GM19025 (cell line): ENCODE measurements at regions not wholly inside any gene's neighbourhood (a gene's known extent, or its start where the extent isn't known, plus 50 kb on each side); places are given as distances from the start of the nearest gene placed in this dataset.

ENCODE experiments used
- ATAC-seq: cut with Tn5 transposase; IDR thresholded peaks from one replicate; pipeline ENCODE4 v1.9.1; 2021; ENCODE audit warnings: mild to moderate bottlenecking, low read depth, moderate library complexity; ENCODE audit not compliant: unreplicated experiment

DNA sequence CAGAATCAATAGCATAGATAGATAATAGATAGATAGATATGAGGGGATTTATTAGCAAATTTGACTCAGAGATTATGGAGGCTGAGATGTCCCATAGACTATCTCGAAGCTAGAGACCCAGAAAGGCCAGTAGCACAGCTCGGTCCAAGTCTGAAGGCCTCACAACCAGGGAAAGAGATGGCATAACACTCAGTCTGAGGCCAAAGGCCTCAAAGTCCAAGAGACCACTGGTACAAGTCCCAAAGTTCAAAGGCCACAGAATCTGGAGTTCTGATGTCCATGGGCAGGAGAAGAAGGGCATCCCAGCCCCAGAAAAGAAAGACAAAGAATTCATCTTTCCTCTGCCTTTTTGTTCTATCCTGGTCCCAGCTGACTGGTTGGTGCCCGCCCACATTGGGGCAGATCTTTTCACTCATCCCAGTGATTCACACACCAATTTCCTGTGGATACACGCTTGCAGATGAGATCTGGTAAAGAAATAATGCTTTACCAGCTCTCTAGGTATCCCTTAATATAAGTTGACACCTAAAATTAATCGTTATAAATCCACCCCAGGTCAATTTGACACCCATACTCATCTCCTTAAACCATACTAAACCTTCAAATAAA lies 127.8 kb upstream of the FBN2 start:
- no peak for ATAC-seq

DNA sequence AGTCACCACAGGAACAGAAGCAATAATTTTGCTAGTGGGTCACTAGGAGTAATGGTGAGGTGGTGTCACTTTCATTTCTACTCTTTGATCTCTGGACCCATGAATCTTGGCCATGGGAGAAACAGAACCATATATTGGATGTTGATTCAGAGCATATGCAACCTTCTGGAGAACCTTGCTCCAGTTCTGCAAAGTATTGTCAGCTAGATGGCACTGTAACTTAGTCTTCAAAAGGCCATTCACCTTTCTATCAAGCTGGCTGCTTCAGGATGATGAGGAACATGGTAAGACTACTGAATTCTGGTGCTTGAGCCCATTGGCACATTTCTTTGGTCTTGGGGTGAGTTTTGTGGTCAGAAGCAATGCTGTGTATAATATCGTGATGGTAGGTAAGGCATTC lies 129.1 kb upstream of the FBN2 start:
- no peak for ATAC-seq

DNA sequence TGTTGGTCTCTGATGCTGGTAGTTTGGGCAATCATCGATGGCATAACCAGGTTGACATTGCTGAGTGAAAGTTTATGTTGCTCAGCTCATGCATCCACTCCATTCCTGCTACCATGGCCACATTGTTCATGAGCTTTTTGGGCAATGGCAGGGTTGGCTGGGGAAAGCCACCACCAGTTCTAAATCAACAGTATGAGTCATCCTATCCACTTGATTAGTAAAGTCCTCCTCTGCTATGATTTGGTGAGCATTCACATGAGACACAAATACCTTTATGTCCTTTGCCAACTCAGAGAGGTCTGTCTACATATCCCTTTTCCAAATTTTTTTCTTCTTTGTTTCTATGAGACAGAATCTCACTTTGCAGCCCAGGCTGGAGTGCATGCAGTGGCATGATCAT lies 129.7 kb upstream of the FBN2 start:
- no peak for ATAC-seq

DNA sequence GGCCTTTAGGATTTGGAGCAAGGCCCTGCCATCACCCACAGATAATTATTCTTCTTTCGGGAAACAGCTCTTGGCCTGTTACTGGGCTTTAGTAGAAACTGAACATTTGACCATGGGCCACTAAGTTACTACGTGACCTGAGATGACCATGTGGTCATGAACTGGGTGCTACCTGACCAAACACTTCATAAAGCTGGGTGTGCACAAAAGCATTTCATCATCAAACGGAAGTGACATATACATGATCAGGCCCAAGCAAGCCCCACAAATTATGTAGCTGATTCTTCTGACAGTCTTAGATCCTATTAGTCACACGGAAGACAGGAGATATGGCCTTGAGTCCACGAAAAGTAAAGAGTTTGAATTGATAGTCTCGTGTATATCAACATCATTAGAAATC lies 130.9 kb upstream of the FBN2 start:
- ATAC-seq = no peak

DNA sequence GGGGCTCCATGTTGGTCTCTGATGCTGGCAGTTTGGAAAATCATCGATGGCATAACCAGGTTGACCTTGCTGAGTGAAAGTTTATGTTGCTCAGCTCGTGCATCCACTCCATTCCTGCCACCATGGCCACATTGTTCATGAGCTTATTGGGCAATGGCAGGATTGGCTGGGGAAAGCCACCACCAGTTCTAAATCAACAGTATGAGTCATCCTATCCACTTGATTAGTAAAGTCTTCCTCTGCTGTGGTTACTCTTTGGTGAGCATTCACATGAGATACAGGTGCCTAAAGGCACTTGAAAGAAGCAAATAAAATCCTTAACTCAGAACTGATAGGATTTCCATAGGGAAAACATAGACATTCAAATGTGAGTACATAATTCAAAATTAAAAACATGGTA lies 131.8 kb upstream of the FBN2 start:
- ATAC-seq = no peak

DNA sequence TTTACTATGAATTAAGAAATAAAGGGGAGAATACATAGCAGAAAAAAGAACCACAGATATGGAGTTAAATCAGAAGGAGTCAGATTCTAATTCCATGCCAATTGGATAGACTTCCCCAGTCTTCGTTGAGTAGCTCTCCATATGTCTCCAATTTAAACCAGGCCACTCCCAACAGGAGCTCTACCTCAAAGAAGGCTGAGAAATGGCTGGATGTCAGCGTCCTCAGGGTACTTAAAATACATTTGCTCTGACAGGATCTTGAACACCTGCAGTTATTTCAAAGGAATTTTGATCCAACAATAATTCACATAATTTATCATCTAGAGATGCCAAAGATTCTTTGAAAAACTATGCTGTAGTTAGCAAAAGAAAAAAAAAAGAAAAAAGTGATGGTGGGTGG lies 133.9 kb upstream of the FBN2 start:
- ATAC-seq = no peak

DNA sequence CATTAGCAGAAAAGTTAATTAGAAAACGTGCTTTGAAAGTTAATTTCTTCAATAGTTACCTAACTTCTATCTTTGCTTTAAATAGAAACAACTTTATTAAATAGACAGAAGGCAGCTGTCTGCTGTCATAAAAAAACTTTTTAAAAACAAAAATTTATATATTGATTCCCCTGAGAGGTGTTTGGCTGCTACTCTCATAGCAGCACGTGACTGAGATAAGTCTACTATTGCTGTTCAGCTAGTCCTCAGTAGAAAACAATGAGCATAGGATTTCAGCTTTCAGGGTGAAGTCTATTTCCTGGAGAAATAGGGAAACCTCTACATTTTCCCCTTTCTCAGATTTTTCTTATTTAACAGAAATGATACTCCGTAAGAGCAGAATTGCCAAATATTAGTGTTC lies 135.0 kb upstream of the FBN2 start:
- ATAC-seq = no peak

DNA sequence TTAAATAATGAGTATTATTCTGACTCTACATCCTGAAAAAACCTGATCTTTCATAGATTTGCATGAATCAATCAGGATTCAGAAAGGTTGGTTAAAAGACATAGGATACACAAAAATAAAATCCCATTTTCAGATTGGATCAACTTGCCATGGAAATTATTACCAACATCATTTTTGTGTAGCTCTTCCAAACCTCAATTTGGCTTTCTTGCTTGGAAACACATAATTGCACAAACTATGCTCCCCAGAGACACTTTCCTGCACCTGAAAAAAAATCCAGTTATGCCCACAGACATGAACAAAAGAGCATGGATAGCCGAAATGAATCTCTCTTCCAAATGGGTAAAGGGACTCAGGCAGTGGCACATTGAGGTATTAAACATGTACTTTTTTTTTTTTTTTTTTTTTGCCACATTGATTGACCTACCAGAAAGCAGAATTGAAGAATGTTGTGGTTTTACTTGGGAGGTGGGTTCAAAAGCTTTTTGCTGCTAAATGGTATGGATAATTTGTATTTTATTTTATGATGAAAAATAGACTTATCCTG lies 135.4 kb upstream of the FBN2 start:
- ATAC-seq = no peak

DNA sequence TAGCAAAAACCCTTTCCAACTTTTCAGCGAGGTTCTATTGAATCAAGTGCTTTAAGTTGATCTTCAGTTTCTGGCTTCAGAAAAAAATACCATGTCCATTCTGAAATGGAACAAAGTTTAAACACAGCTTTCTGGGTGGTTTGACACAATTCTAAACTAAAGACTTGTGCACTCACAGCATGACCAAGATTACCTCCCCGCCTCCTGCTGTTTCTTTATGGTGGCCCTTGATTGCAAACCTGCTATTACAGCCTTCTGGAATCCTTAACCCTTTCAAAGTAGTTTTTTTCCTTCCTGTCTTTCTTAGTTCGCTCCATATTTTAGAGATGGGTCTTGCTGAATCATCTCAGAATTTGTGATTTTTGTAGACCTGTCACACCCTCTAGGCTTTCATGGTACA lies 135.9 kb upstream of the FBN2 start:
- ATAC-seq = no peak

DNA sequence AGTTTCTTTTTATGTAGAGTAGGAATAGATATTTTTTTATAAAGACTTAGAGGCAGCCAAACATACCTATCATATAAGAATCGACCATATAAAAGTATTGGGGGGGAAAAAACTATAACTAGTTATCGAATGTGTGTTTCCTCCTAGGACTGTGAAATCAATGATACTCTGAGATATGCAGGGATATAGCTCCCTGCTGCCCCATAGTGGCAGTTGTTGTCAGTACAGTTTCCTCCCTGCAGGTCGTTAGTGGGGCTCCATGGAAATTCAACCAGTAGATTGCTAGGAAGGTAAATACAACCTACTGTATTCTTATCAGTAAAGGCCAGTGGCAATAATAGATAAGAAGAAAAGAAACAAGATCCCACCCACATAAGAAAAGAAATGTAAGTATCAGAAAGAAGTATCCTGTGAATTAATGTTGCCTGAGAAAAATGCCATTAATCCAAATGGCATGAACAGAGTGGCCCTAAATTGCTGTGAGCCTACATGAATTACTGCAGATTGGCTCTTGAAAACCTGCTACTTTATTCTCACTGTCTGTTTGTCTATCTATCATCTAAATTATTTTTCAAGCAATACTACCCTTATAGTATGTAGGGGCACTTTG lies 136.9 kb upstream of the FBN2 start:
- peak; percentile 66 for ATAC-seq

DNA sequence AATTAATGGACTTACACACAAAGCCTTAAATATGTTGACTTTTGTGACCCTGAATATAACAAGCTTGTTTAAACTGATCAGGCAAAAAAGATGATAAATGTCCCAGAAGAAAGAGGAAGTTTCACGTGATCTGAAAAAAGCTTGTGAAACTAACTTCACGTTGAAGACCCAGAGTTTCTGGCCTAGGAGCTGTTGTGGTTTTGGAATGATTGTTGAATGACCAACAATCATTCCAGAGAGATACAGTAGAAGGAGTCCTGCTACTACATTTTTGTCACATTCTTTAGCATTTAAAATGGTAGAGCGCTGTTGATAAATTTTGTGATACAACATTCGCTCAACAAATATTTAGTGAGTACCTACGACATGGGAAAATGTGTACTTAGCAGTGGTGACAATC lies 143.1 kb upstream of the FBN2 start:
- no peak for ATAC-seq

DNA sequence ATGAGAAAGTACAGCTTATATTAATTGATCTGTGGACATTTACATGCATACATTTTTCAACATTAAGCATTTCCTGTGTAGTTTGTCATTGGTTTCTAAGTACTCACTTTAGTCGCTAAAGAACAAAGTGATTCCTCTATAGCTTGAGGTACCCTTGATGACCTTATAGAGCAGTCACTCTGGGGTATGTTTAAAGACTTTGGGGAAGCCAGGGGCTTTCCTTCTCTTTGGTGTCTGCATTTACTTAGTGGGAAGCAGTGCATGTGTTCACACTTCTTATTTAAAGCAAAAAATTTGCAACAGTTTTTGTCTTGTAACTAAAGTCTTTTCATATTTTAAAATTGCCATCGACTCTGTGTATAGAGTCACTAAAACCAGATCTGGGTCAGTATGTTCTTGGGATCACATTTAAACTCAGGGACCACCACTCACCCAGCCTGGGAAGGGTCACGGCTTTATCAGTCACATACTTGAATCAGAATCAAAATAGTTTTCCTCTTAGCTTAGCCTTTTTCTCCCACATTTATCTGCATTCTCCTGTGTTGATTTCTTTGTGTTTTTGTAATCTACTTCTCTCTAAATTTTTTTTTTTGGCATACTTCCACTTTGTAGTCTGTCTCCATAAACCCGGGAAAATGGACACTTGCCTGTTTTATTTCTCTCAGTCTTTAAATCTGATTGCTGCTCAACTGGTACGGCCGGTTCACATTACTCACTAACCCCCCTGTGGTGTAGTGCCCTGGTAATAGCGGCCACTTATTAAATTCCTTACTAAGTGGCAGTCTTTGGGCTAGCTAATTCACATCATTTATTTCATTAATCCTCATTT lies 143.9 kb upstream of the FBN2 start:
- no peak for ATAC-seq

DNA sequence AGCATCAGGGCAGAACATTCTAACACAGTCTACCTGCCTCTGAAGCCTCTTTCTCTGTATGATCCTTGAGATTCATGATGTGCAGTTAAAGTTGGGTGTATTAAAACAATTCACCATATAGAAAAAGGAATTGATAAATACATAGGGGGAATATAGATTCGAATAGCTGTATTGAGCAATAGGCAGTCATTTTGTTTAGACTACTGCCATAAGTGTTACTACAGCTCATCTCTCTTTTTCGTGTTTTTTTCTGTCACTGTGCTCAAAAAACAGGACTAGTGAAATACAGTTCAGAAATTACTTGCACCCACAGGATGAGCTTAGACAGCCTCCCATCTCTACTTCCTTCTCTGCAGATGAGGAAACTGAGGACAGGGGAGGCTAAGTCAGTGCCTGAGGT lies 144.6 kb upstream of the FBN2 start:
- no peak for ATAC-seq

DNA sequence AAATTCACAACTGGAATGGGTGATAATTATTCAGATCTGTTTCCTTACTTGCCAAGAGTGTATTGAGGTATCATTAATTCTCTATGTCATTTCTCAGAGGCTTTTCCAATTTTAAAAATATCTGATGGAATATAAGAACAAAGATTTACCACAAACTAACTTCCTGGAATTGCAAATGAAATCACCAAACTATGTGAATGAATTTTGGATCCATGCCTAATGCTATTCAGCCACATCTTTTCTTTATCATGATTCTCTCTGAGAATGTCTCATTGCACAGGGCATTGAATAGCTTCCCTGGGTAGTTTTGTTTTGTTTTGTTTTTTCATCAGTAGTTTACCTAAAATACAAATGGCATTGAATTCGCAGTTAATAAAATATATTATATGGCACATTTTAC lies 146.9 kb upstream of the FBN2 start:
- no peak for ATAC-seq

DNA sequence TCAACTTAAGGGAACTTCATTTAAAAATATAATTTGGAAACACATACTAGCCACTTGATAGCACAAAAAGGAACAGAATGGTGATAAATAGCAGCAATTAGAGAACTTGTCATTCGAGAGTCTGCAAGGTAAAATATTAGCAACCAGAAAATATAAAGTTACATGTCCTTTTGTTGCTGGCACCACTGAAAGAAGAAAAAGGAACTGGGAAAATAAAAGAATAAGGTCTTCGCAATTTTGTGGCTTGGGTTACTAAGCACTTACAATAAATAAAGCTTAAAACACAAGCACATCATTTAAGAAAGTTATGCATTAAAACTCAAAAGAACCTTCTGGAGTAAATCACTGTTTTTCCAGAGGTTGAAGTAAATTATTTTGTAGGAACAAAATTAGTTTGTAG lies 149.9 kb upstream of the FBN2 start:
- no peak for ATAC-seq

DNA sequence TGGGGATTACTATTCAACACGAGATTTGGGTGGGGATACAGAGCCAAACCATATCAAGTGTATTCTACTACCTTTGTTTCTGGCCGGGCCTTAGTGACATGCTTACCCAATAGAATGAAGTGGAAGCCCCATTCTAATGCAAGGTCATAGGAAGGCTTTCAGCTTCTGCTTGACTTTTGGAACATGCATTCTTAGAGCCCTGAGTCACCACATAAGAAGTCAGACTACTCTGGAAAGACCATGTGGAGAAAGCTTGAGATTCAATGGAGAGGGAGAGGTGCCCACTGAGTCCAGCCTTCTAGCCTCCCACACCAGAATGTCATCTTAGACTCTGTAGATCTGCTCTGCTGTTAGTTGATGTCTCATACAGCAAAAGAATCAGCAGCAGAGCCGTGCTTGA lies 155.7 kb upstream of the FBN2 start:
- ATAC-seq = no peak

DNA sequence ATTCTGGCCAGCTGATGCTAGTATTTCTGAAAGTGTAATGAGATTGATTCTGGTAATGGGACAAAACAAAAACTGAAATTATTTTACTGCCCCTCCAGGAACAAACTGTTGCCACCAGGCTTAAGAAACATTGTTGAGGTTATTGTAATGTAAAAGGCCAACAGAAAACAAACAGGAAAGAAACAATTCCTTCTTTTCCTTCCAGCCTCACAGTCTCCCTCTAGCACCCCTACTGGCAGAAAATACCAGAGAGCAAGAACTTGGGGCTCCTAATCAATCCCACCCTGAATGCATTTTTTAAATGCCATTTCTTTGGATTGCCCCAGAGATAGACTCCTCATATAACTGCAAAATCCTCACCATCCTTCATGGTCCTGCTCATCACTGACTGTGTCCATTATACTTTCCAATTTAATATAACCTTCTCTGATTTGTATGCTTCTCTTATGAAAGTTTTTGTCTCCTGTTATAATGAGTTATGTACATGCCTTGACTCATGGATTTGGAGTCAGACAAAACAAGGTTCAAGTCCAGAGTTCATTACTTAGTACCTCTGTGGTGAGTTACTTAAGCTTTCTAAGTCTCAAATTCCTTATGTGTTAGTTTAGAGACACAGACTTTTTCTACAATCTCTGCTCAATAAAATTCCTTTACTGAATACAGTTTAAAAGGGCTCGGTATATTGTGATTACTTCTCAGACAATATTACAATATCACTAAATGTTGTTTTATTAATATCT lies 157.9 kb upstream of the FBN2 start:
- no peak for ATAC-seq

DNA sequence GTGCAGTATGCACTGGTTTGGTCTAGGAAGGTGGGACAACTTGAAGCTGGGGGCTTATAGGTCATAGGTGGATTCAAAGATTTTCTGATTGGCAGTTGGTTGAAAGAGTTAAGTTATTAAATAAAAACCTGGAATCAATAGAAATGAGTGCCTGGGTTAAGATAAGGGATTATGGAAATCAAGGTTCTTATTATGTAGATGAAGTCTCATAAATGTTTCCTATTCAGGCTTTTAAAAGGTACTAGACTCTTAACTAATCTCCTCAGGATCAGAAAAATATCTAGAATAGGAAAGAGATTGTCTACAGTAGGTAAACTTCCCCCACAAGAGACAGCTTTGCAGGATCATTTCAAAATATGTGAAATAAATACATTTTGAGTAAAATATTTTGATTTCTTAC lies 163.3 kb upstream of the FBN2 start:
- ATAC-seq = no peak

DNA sequence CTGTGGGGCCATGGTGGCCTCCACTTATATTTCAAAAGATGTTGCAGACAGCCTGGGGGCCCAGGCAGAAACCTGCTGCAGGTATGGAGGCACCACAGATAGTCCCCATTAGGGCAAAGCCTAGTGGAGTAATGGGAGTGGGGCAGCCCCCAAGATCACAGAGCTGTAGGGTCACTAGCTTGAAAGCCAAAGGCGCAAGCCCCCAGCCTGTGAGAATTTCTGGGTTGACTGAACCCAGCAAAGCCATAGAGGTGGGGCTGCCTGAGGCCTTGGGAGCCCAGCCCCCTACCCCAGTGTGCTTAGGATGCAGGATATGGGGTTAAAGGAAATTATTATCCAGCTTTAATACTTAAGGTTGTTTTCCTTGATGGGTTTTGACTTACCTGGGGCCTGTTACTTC lies 165.3 kb upstream of the FBN2 start:
- ATAC-seq = no peak

DNA sequence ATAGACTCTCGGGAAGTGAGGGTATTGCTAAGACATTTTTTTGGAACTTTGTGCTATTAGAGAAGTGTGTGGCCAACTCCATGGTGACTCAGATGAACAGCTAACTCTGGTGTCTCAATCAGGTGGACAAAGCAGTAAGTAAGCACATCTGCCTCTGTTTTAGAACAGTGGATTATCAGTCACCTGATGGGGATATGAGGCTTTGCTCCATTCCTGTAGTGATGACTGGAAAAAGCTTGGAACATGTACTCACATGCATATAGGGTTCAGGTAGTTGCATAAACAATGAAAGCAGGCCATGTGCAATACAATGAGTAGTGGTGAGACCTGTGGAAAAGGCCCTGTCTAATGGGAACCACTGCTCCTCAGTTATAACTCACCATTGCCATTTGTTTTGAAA lies 168.2 kb upstream of the FBN2 start:
- ATAC-seq = no peak

DNA sequence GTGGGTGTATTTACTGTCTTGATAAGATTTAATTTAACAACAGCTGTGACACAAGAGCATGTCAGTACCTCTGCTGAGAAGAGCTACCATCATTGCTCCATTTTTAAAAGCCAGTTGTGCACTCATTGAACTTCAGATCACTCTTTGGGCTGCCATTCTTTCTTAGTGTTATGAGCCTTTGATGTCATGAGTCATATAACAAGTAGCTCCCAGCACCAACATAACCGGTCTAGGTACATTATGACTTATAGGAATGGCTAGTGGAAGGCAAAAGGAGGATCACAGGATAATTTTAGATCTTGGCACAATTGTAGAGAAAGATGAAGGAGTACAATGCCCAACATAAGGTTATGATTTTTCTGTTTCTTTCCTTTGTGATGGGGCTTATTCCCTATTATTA lies 170.8 kb upstream of the FBN2 start:
- no peak for ATAC-seq
